ENCODE measurements at regions not wholly inside any gene's neighbourhood (a gene's known extent, or its start where the extent isn't known, plus 50 kb on each side); places are given as distances from the start of the nearest gene placed in this dataset.
"Not testable (repeated sequence)": the region's sequence is repeated elsewhere in the genome, so short reads cannot be mapped to it uniquely, and the experiment has no call there.

DNA sequence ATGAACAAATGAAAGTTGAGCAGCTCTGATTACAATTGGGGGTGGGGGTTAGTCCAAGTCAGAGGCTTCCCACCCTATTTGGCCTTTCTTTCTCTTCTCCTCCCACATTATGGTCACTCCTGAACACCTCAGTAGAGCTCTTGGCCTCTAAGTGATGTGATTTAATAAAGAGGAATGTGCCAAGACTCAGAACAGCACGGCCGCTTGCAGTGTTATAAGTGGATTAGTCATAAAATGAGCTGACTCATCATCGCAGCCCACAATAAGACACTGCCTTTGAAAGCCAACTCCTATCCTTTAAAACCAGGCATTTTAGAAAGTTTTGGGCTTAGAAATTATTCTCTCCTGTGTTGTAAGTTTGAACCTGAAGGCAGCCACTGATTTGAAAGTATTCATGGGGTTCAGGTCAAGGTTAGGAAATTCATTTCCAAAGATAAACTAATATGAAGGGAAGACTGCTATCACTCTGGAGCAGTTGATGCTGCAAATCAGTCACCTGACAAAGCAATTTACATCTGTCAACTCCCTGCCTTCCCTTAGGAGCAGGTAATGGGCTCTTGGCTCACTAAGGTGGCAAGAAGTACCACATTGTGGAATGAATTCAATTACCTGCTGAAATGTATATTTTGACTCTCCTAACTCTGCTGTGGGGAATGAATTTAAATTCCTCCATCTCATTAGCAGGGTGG lies 283.6 kb upstream of the NMUR2 start:
- no peak for DNase-seq (ENCODE audit: low read depth in 3 of 3, low spot score in 2 of 3)

DNA sequence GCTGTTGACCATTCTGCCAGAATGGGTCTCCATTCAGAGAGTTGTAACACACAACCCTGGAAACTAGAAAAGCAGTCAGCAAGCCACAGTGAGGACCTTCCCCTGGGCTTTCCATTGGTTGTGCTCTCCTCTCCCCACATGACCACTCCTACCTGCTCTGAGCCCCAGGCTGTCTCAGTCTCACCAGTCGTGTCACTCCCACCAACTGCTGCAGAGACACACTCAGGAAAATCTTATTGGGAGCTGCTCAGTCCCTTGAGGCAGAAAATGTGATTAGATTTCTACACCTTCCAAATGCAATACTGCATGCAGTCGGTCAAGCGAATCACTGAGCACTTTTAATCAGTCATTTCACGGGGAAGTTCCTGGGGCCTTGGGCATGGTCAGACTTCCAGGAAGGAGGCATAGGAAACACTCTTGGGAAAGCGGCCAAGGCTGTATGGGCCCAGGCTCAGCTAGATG lies 284.2 kb upstream of the NMUR2 start:
- DNase-seq (ENCODE audit: low read depth in 3 of 3, low spot score in 2 of 3), result no peak

DNA sequence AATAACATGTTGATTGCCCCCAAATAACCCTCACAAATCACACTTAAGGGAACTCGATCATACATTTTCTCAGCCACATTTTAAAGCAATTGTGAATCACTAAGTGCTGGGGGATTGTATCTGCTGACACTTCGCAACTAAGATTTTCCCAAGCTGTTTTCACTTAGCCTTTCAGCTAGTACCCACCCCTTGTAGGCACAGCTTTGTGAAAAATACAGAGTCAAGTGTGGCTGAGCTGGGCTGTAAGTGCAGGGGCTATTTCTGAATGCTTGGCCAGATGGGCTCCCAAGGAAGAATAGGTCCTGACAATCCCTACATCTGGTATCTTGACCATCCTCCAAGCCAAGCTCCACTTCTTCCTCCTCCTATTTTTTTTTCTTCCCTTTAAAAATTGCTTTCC lies 289.2 kb upstream of the NMUR2 start:
- no peak for DNase-seq (ENCODE audit: low read depth in 3 of 3, low spot score in 2 of 3)

DNA sequence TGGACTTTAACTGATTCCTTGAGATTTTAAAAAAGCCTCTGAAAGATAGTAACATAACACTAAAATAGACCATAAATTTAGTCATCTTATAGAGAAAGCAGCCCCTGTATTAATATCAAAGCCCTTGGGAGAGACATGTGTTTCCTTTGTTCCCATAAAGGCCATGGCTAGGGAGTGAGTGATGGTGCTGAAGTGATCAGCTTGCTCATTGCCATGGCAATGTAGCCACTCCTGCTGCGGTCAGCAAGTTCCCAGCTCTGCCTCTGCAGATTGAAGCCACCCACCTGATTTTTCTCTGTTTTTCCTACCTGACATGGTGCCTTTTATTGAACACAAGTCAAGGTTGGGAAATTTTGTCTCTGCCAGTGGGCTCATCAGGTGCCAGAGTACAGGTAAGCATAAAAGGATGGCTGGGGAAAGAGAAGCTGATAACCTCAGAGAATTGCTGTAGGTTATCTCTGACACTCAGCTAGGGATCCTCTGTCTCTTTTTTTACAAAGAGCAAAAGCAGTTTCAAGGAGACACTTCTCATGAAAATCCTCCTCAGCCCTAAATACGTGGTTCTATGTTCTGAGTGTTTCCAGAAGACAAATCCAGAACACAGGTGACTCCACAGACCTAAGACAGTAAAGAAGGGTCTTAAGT lies 296.3 kb upstream of the NMUR2 start:
- DNase-seq (ENCODE audit: low read depth in 3 of 3, low spot score in 2 of 3), result no peak

DNA sequence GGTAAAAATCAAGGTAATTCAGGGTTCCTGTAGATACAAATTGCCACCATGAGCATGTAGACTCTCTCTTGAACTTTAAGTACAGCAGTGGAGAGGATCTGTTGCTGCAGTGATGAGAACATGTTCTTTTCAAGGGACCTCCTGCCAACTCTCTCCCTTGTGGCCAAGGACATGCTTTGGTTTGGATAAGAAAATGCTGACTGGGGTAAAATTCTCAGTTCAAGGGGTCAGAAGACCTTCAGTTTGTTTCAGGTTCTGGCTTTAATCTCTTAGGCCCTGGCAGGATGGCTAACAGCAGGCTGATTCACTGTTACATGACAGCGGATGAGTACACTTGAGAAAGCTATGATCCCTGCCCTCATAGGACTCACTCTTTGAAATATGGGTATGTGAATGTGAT lies 299.2 kb upstream of the NMUR2 start:
- no peak for DNase-seq (ENCODE audit: low read depth in 3 of 3, low spot score in 2 of 3)

DNA sequence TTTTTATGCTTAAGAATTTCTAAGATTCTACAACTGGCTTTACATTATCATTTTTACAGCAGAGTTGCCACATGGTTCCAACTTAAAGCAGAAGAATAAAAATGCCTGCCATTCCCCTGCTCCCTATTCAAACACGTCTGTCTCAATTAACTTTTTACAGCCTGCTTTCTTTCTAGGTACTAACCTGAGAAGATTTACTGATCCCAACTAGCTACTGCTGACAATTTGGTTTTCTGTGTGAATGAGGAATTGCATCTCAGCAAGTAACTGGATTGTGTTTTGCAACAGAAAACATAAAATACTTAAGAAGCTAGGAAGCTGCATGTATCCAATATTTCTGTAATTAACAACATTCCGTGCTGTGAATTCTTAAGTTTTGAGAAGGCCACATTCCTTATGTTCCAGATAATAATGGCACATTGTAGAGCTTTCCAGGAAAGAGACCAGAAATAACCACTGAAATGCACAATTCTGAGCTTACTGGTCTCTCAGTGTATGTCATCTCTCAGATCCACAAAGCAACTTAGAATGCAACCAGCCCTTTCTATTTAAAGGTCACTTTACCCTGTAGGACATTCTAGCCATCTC lies 306.8 kb upstream of the NMUR2 start:
- DNase-seq (ENCODE audit: low read depth in 3 of 3, low spot score in 2 of 3), result no peak

DNA sequence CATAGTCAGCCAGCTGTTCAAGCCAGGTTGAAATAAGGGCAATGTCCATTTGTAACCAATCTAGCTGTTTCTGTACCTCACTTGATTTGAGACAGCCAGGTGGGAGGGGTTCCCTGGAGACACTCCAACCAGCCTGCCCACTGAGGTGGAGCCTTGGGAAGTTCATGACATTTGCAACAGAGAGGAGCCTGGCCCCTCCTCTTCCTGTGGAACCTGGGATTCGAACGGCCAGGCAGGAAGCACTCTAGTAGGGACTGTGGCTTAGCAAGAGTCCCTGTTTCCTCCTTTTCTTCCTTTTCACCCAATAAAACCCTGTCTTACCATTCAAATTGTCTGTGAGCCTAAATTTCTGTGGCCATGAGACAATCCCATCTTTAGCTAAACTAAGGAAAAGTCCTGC lies 312.3 kb upstream of the NMUR2 start:
- DNase-seq (ENCODE audit: low read depth in 3 of 3, low spot score in 2 of 3), result no peak

DNA sequence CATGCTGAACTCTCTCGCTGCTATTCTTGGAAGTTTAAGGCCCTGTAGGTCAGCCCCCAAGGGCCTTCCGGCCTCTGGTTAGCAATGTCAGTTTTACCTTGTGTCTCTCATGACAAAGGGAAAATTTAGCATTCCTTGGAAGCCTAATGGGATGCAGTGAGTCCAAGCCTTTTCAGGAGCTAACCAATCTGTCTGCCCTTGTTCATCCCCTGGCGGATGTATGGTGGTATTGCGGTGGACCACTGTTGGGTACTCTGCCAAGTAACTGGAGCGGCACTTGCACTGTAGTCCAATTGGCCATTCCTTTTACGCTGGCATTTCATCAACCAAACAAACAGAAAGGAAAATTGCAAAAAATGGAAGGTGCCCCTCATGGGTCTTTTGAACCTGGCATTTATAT lies 318.4 kb upstream of the NMUR2 start:
- DNase-seq (ENCODE audit: low read depth in 3 of 3, low spot score in 2 of 3), result no peak

DNA sequence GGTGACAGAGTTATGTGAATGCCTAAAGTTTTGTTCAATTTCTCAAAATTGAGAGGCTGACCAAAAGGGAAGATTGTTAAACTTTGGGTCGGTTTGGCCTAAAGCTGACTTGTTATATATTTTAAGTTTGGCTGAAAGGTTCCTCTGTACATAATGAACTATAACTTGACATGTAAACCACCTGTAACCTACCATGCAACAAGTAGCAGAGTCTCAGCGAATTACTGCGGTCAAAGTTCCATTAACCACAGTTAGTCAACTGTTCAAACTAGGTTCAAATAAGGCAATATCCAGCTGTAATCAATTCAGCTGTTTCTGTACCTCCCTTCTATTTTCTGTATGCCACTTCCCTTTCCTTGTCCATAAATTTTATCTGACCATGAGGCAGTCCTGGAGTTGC lies 325.1 kb upstream of the NMUR2 start:
- DNase-seq (ENCODE audit: low read depth in 3 of 3, low spot score in 2 of 3), result no peak

DNA sequence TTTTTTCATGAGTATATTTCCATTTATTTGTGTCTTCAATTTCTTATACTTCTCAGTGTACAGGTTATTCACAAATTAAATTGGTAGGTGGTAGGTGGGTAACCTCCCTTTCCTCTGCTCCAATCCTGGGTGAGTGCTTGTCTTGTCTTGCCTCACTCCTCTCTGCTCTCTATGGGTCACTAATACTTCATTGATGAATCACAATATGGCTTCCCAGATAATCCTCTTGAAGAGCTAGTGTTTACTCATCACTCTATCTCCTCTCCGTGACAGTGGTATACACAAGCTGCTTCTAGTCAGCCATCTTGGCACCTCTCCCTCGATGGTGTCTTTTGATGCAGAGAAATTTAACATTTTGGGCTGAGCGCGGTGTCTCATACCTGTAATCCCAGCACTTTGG lies 331.8 kb upstream of the NMUR2 start:
- DNase-seq (ENCODE audit: low read depth in 3 of 3, low spot score in 2 of 3), result no peak

DNA sequence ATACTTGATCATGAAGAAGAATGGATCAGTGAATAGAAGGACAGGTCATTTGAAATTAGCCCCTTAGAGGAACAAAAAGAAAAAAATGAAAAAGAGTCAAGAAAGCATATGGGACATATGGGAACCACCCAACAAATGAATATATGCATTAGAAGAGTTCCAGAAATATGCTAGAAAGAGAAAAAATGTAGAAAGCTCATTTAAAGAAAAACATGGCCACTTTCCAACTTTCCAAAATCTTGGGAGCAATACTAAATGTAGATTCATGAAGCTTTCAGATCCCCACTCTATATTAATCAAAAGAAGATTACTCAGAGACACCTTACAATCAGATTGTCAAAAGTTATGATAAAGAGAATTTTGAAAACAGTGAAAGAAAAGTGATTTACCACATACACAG lies 334.8 kb upstream of the NMUR2 start:
- DNase-seq (ENCODE audit: low read depth in 3 of 3, low spot score in 2 of 3), result no peak

DNA sequence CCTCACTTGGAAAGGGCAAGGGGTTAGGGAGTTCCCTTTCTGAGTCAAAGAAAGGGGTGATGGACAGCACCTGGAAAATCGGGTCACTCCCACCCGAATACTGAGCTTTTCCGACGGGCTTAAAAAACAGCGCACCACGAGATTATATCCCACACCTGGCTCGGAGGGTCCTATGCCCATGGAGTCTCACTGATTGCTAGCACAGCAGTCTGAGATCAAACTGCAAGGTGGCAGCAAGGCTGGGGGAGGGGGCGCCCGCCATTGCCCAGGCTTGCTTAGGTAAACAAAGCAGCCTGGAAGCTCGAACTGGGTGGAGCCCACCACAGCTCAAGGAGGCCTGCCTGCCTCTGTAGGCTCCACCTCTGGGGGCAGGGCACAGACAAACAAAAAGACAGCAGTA lies 336.0 kb upstream of the NMUR2 start:
- not testable (repeated sequence) for DNase-seq (ENCODE audit: low read depth in 3 of 3, low spot score in 2 of 3)

DNA sequence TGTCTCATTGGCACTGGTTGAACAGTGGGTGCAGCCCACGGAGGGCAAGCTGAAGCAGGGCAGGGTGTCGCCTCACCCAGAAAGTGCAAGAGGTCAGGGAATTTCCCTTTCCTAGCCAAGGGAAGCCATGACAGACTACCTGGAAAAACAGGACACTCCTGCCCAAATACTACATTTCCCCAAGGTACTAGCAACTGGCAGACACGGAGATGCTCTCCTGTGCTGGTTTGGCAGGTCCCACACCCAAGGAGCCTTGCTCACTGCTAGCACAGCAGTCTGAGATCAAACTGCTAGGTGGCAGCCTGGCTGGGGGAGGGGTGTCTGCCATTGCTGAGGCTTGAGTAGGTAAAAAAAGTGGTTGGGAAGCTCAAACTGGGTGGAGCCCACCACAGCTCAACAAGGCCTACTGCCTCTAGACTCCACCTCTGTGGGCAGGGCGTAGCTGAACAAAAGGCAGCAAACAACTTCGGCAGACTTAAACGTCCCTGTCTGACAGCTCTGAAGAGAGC lies 382.7 kb upstream of the NMUR2 start:
- not testable (repeated sequence) for DNase-seq (ENCODE audit: low read depth in 3 of 3, low spot score in 2 of 3)

DNA sequence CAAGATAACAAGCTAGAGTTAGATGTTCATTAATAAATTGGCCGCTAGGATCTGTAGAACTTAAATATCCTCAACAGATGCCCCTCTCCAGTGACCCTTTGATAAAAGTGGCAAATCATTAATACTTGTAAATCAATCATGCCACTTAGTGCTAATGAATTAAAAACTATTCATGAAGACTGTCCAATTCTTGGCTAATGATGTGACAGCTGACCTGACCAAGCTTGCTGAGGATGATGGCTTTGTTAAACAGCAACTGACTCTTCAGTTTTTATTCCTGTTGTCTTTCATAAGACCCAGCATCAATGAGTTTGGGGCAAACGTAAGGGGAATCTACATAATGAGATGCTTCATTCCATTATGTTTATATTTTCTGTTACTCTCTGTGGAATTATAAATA lies 396.8 kb upstream of the NMUR2 start:
- no peak for DNase-seq (ENCODE audit: low read depth in 3 of 3, low spot score in 2 of 3)

DNA sequence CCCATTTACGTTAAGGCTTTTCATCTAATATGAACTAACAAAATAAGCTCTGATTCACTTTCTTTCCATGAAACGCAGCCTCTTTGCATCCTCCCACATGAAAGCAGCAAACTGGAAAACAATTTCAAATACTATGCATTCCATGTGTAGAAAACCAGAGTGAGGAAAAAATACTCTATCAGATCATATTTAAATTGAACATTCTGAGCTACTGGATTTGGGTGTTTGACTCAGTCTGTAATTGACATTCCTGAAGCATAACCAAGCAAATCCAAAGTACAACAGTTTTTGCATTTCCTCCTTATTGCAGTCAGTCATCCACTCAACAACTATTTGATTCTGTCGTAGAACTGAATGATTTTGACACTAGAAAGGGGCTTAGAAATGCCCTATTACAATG lies 399.1 kb upstream of the NMUR2 start:
- DNase-seq (ENCODE audit: low read depth in 3 of 3, low spot score in 2 of 3), result no peak

DNA sequence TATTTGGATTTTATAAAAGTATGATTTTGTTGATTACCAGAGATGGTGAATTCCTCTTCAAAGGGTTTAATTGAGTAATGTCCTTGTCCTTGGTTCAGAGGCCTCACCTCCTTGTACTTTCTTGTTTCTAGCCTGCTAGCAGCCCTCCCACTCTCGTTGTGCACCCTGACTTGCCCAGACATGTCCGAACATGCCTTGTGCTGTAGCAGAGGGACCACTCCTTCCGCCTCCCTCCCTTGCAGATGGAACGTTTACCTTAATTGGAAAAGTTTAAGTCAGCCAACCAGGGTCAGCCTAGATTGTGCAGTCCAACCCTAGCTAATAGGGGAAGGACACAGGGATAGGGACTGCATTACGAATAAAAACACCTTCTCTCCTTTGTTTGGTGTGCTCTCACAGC lies 406.9 kb upstream of the NMUR2 start:
- no peak for DNase-seq (ENCODE audit: low read depth in 3 of 3, low spot score in 2 of 3)

DNA sequence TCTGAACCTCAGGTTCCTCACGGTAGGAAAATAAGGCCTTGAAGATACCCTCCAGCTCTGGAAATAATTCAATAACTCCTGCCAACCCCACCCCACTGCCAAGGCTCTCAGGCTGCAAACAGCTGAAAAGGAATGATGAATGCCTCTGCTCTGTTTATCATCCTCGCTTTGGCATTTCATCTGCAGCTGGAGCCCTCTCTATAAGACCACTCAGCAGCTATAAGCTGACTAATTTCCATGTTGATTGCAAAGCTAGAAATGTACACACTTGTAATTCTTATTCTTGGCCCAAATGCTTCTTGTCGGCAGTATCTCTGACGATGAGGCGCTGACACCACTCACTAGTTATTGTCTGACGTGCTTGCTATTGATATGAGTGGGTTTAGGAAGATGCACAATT lies 408.4 kb upstream of the NMUR2 start:
- no peak for DNase-seq (ENCODE audit: low read depth in 3 of 3, low spot score in 2 of 3)

DNA sequence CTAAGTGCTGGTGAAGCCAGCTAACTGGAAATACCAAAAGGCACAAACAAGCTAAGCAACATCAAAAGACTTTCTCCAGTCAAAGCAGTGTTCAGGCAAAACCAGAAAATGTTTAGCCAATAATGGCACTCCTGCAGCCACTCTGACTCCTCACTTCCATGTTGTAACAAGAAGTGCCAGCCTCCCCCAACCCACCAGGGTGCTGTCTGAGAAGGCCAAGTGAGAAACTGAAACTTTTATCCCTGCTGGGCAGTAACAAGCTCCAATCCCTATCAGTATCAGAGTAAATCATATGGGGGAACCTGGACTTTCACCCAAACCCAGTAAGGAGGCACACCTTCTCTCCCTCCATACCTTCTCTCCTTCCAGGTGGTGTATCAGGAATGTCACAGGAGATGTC lies 414.8 kb upstream of the NMUR2 start:
- DNase-seq (ENCODE audit: low read depth in 3 of 3, low spot score in 2 of 3), result no peak

DNA sequence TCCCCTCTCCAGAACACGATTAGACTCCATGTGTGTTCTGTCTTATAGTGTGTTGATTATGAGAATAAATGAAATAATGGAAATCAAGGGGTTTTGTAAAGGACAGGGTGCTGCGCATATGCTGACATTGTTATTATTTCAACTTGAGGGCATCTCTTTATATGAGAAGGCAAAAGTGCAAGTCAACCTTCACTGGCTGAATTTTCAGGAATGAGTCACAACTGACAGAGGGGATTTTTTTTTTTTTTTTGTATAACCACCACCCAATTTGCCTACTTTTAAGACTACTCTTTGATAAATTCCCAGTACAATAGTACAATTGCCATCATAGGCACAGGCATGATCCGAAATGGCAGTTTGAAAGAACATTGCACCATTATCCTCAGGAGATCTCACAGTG lies 419.2 kb upstream of the NMUR2 start:
- DNase-seq (ENCODE audit: low read depth in 3 of 3, low spot score in 2 of 3), result no peak

DNA sequence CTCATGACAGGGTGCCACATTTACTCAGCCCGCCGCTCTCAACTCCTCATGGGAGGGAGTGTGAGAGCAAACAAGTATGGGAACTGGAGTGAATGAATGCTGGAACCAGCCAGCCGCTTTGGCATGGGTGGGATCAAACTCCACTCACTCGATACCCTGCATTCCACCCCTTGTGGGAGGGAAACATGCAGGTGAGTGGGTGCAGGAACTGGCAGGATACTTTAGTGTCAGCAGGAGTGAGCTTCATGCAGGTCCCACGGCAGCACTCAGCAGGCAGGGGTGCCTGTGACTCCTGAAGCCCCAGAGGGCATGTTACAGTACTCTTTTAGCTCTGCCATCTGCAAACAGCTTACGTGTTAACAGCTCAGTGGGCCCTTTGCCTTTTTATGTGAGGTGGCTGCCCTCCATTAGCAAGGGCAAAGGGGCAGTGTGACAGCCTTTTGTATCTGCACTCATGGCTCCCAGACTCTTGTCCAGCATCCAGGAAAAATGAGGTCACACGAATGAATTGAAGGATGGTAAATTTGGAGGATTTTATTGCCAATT lies 433.2 kb upstream of the NMUR2 start:
- DNase-seq (ENCODE audit: low read depth in 3 of 3, low spot score in 2 of 3), result no peak

DNA sequence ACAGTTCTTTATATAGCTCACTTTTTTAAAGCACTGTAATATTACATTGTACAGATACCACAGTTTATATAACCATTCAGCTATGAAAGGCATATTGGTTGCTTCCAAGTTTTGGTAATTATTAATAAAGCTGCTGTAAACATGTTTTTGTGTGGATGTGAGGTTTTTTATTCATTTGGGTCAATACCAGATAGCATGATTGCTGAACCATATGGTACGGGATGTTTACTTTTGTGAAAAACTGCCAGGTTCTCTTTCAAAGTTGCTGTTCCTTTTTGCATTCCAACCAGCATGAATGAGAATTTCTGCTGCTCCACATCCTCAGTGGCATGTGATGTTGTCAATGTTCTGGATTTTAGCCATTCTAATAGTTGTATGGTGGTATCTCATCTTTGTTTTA lies 439.6 kb upstream of the NMUR2 start:
- no peak for DNase-seq (ENCODE audit: low read depth in 3 of 3, low spot score in 2 of 3)

DNA sequence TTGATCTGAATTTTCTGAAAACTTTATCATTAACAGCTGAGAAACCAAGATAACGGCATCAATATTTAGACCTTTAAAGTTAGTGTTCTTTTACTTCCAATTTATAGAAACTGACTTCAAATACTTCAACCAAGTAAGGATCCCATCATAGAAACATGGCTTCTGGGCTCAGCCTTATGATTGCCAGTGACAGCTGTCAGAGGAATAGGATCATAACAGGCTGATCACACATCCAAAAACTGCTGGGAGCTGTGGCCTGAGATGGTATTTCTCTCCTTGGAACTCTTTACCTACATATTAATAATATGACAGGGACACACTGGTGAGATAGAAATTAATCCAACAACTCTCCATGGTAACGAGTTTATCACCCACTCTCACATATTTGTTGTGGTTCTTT lies 448.3 kb upstream of the NMUR2 start:
- DNase-seq (ENCODE audit: low read depth in 3 of 3, low spot score in 2 of 3), result no peak

Measured in right renal cortex interstitium (tissue), 3 donors.